MM.1S (cell line): ENCODE measurements at regions not wholly inside any gene's neighbourhood (a gene's known extent, or its start where the extent isn't known, plus 50 kb on each side); places are given as distances from the start of the nearest gene placed in this dataset.

Experiments
- DNase-seq: peaks from one replicate; pipeline ENCODE4 v3.0.0-alpha.2; 2015
- H2AFZ ChIP-seq: fragments of 300-600 bp; sonication (generic); 2 replicates; pipeline ENCODE4 v1.6.0; 2016; ENCODE audit warnings: antibody characterized with exemption, low read length
- H3F3A ChIP-seq: fragments of 300-600 bp; sonication (generic); 2 replicates; pipeline ENCODE4 v1.6.1; 2016; ENCODE audit warnings: mild to moderate bottlenecking, antibody characterized with exemption, low read length, moderate library complexity, mixed read lengths; ENCODE audit not compliant: insufficient read depth
- H3K27ac ChIP-seq: fragments of 300-600 bp; sonication (generic); 2 replicates; pipeline ENCODE4 v1.5.1; 2016; ENCODE audit warnings: mild to moderate bottlenecking, low read length
- H3K27me3 ChIP-seq: fragments of 300-600 bp; sonication (generic); replicated peaks from 2 replicates; pipeline ENCODE4 v1.6.0; 2016; ENCODE audit warnings: low read length; ENCODE audit not compliant: insufficient read depth
- H3K36me3 ChIP-seq: fragments of 300-600 bp; sonication (generic); replicated peaks from 2 replicates; pipeline ENCODE4 v1.6.1; 2016; ENCODE audit warnings: mild to moderate bottlenecking, low read length, mixed read lengths; ENCODE audit not compliant: insufficient read depth
- H3K4me1 ChIP-seq: fragments of 300-600 bp; sonication (generic); 2 replicates; pipeline ENCODE4 v1.6.1; 2016; ENCODE audit warnings: low read length, mixed read lengths
- H3K4me2 ChIP-seq: fragments of 300-600 bp; sonication (generic); 2 replicates; pipeline ENCODE4 v1.6.0; 2016; ENCODE audit warnings: low read depth, low read length
- H3K4me3 ChIP-seq: fragments of 300-600 bp; sonication (generic); 2 replicates; pipeline ENCODE4 v1.5.1; 2016; ENCODE audit warnings: low read length, mixed read lengths
- H3K79me2 ChIP-seq: fragments of 300-600 bp; sonication (generic); 2 replicates; pipeline ENCODE4 v1.6.1; 2016; ENCODE audit warnings: mixed run types, low read length, mixed read lengths
- H3K9ac ChIP-seq: fragments of 300-600 bp; sonication (generic); 2 replicates; pipeline ENCODE4 v1.6.1; 2016; ENCODE audit warnings: low read length, mixed read lengths
- H3K9me2 ChIP-seq: fragments of 300-600 bp; sonication (generic); replicated peaks from 2 replicates; pipeline ENCODE4 v1.6.1; 2016; ENCODE audit warnings: mild to moderate bottlenecking, low read length, mixed read lengths; ENCODE audit not compliant: insufficient read depth
- H3K9me3 ChIP-seq: fragments of 300-600 bp; sonication (generic); replicated peaks from 2 replicates; pipeline ENCODE4 v1.6.1; 2016; ENCODE audit warnings: mild to moderate bottlenecking, low read length, mixed read lengths; ENCODE audit not compliant: insufficient read depth
- H4K20me1 ChIP-seq: fragments of 300-600 bp; sonication (generic); 2 replicates; pipeline ENCODE4 v1.6.1; 2016; ENCODE audit warnings: mild to moderate bottlenecking, low read length, moderate library complexity, mixed read lengths; ENCODE audit not compliant: insufficient read depth
- CTCF ChIP-seq: fragments of 300-600 bp; sonication (generic); IDR thresholded peaks from 2 replicates; pipeline ENCODE4 v1.5.1; 2016; ENCODE audit warnings: antibody characterized with exemption, low read length, mixed read lengths
- EZH2 ChIP-seq: fragments of 300-600 bp; sonication (generic); optimal IDR thresholded peaks from 2 replicates; pipeline ENCODE3; 2017; ENCODE audit warnings: low read depth, mild to moderate bottlenecking, antibody characterized with exemption, low read length, mixed read lengths
- EZH2phosphoT487 ChIP-seq: fragments of 300-600 bp; sonication (generic); IDR thresholded peaks from 2 replicates; pipeline ENCODE4 v1.6.1; 2018; ENCODE audit warnings: antibody characterized with exemption, low read length

DNA sequence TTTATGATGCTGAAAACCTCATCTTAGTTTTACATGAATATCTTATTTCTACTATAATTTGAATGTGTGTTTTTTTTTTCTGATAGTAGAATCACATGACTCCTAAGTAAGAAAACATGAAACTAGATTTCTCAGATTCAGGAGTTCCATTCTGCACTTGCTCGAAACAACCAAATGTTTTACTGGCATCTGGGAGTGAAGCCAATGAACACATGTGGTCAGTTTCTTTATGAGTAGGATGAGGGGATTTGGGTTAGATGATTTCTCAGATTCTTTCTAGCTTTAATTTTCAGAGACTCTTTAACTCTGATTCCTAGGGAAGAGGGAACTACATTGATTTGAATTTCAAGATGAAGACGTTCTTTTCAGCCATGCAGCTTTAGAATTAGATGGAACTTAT is 225.0 kb upstream of the NT5C1B start:
- H3K9me3 ChIP-seq: no peaks in the 10 kb centered on the region
- no peaks in the 10 kb centered on the region for H3K36me3 ChIP-seq
- no peak overlapping the region for H3K9ac ChIP-seq
- no peaks in the 10 kb centered on the region for H3F3A ChIP-seq
- DNase-seq: no peak
- no peak overlapping the region for H3K4me2 ChIP-seq
- H3K4me3 ChIP-seq: no peak overlapping the region
- no peaks in the 10 kb centered on the region for H3K27me3 ChIP-seq
- H3K79me2 ChIP-seq: no peaks in the 10 kb centered on the region
- no peak overlapping the region for H3K27ac ChIP-seq
- H3K9me2 ChIP-seq: no peaks in the 10 kb centered on the region
- H4K20me1 ChIP-seq: no peaks in the 10 kb centered on the region
- H2AFZ ChIP-seq: no peak overlapping the region
- TF ChIP-seq CTCF (no peak), EZH2 (no peak), EZH2phosphoT487 (no peak)
- H3K4me1 ChIP-seq: 0 out of 2 replicates have a peak, but pooled peaks cover 3% of the 10 kb centered on the region

DNA sequence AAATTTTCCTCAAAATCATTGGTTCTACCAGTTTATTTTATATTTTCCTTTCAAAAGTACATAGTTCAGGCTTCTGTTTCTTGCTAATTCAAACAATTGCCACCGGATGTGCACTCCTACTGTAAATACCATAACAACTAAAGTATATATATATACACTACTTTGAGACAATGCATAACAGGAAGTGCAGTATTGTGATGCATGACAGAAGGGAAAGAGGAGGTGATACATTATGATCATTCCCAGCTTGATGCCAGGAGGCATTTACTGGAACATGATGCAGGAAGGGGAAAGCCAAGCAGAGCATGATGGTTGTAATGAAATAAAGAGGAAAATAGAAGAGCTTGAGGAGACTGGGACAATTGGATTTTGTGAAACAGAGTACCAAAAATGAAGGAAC is 215.2 kb upstream of the NT5C1B start:
- TF ChIP-seq EZH2phosphoT487: no peak
- no peak for TF ChIP-seq EZH2
- no peak for TF ChIP-seq CTCF
- Histone ChIP-seq H3K4me3 (no peak overlapping the region), H3K27me3 (no peaks in the 10 kb centered on the region), H3K36me3 (no peaks in the 10 kb centered on the region), H3K27ac (no peak overlapping the region), H3K4me2 (no peak overlapping the region), H2AFZ (no peak overlapping the region), H3F3A (no peaks in the 10 kb centered on the region), H3K9me2 (no peaks in the 10 kb centered on the region), H3K4me1 (no peaks in the 10 kb centered on the region), H4K20me1 (no peaks in the 10 kb centered on the region), H3K79me2 (no peaks in the 10 kb centered on the region), H3K9ac (no peak overlapping the region), H3K9me3 (no peaks in the 10 kb centered on the region)
- no peak for DNase-seq

GRCh38 chr2:18803141-18803939 is 214.0 kb upstream of the NT5C1B start:
- H3K9me2 ChIP-seq: no peaks in the 10 kb centered on the region
- H3F3A ChIP-seq: no peaks in the 10 kb centered on the region
- H3K4me2 ChIP-seq: no peak overlapping the region
- H3K27me3 ChIP-seq: no peaks in the 10 kb centered on the region
- no peaks in the 10 kb centered on the region for H3K79me2 ChIP-seq
- no peak for TF ChIP-seq EZH2phosphoT487
- no peak for TF ChIP-seq CTCF
- TF ChIP-seq EZH2: no peak
- H2AFZ ChIP-seq: no peak overlapping the region
- H3K36me3 ChIP-seq: no peaks in the 10 kb centered on the region
- no peaks in the 10 kb centered on the region for H4K20me1 ChIP-seq
- H3K9me3 ChIP-seq: no peaks in the 10 kb centered on the region
- no peak overlapping the region for H3K27ac ChIP-seq
- no peak overlapping the region for H3K4me3 ChIP-seq
- H3K9ac ChIP-seq: no peak overlapping the region
- no peak for DNase-seq
- H3K4me1 ChIP-seq: no peaks in the 10 kb centered on the region
